SU-DHL-6 (cell line): ENCODE measurements at regions not wholly inside any gene's neighbourhood (a gene's known extent, or its start where the extent isn't known, plus 50 kb on each side); places are given as distances from the start of the nearest gene placed in this dataset.

Experiments
- CTCF ChIP-seq: fragments of 200-600 bp; sonication (generic); IDR thresholded peaks from one replicate; pipeline ENCODE4 v1.5.1; 2017; ENCODE audit warnings: antibody characterized with exemption, mild to moderate bottlenecking, low read length, moderate library complexity; ENCODE audit not compliant: insufficient read depth, poor library complexity, severe bottlenecking
- EZH2phosphoT487 ChIP-seq: fragments of 200-600 bp; sonication (generic), shearing (Covaris generic); conservative IDR thresholded peaks from 2 replicates; pipeline ENCODE4 v1.6.1; 2018; ENCODE audit warnings: mild to moderate bottlenecking, antibody characterized with exemption, low read length, moderate library complexity, mixed read lengths

- TF ChIP-seq CTCF: no peak
- TF ChIP-seq EZH2phosphoT487: no peak
These were observed 1389.3 kb upstream of the ZEB2 start for GRCh38 chr2:145909175-145909755.
